Activated CD4-positive, alpha-beta memory T cell treated with anti-CD3 and anti-CD28 coated beads for 36 hours (primary cell): ENCODE measurements at regions not wholly inside any gene's neighbourhood (a gene's known extent, or its start where the extent isn't known, plus 50 kb on each side); places are given as distances from the start of the nearest gene placed in this dataset.
"Not testable (repeated sequence)": the region's sequence is repeated elsewhere in the genome, so short reads cannot be mapped to it uniquely, and the experiment has no call there.

ENCODE experiments used
- CTCF ChIA-PET: fragments of 350-600 bp; sonication (Branson Sonifier 250); formaldehyde crosslinking; loops from one replicate; lab custom pipeline; 2021; ENCODE audit warnings: antibody characterized with exemption, inconsistent platforms; lab: Charles Lee
- POLR2A ChIA-PET: fragments of 350-600 bp; sonication (Branson Sonifier 250); formaldehyde crosslinking; loops from one replicate; lab custom pipeline; 2021; ENCODE audit warnings: antibody characterized with exemption; lab: Charles Lee
- DNase-seq: peaks from one replicate; pipeline ENCODE4 v3.0.0-alpha.2; 2020
- H3K27ac Mint-ChIP-seq: one replicate; pipeline ENCODE4 v1.8.0; 2021; ENCODE audit warnings: mixed read lengths
- H3K27me3 Mint-ChIP-seq: one replicate; pipeline ENCODE4 v1.8.0; 2021; ENCODE audit warnings: mixed read lengths
- H3K36me3 Mint-ChIP-seq: one replicate; pipeline ENCODE4 v1.8.0; 2021; ENCODE audit warnings: mixed read lengths
- H3K4me1 Mint-ChIP-seq: one replicate; pipeline ENCODE4 v1.8.0; 2021; ENCODE audit warnings: low read depth, mixed read lengths
- H3K4me3 Mint-ChIP-seq: one replicate; pipeline ENCODE4 v1.8.0; 2021; ENCODE audit warnings: mild to moderate bottlenecking, mixed read lengths
- H3K9me3 Mint-ChIP-seq: one replicate; pipeline ENCODE4 v1.8.0; 2021; ENCODE audit warnings: mixed read lengths
- intact Hi-C: fragments of 100-400 bp; cut with micrococcal nuclease; formaldehyde crosslinking; loops from one replicate; pipeline ENCODE4 v1.15.1; 2023

- Mint-ChIP-seq H3K9me3 (peaks cover 20% of the 10 kb centered on the region), H3K4me3 (no peak overlapping the region), H3K36me3 (peaks cover 18% of the 10 kb centered on the region), H3K27ac (no peak overlapping the region), H3K27me3 (no peaks in the 10 kb centered on the region), H3K4me1 (peaks cover 26% of the 10 kb centered on the region)
- ChIA-PET CTCF (no interaction called here), POLR2A (no interaction called here)
- no peak for DNase-seq
- intact Hi-C loops: no loop called here
Measured at GRCh38 chr1:173354937-173355280, 122.2 kb upstream of the PRDX6 start.

- CTCF ChIA-PET: no interaction called here
Measured at GRCh38 chr1:173355281-173356031, 121.7 kb upstream of the PRDX6 start.

GRCh38 chr1:173356191-173356762 is 120.9 kb upstream of the PRDX6 start:
- DNase-seq: no peak
- no peak overlapping the region for H3K27ac Mint-ChIP-seq
- ChIA-PET POLR2A (no interaction called here), CTCF (no interaction called here)
- peaks cover 20% of the 10 kb centered on the region for H3K9me3 Mint-ChIP-seq
- no peaks in the 10 kb centered on the region for H3K27me3 Mint-ChIP-seq
- H3K4me3 Mint-ChIP-seq: no peak overlapping the region
- H3K36me3 Mint-ChIP-seq: peaks cover 18% of the 10 kb centered on the region
- intact Hi-C loops: no loop called here
- peaks cover 36% of the 10 kb centered on the region for H3K4me1 Mint-ChIP-seq

More at GRCh38 chr1:173355281-173356031, 121.7 kb upstream of the PRDX6 start:
- Mint-ChIP-seq H3K36me3 (peaks cover 18% of the 10 kb centered on the region), H3K27ac (no peak overlapping the region), H3K27me3 (no peaks in the 10 kb centered on the region), H3K4me1 (peaks cover 28% of the 10 kb centered on the region), H3K9me3 (peaks cover 20% of the 10 kb centered on the region), H3K4me3 (no peak overlapping the region)
- POLR2A ChIA-PET: no interaction called here
- DNase-seq: no peak
- intact Hi-C loops: no loop called here

DNA sequence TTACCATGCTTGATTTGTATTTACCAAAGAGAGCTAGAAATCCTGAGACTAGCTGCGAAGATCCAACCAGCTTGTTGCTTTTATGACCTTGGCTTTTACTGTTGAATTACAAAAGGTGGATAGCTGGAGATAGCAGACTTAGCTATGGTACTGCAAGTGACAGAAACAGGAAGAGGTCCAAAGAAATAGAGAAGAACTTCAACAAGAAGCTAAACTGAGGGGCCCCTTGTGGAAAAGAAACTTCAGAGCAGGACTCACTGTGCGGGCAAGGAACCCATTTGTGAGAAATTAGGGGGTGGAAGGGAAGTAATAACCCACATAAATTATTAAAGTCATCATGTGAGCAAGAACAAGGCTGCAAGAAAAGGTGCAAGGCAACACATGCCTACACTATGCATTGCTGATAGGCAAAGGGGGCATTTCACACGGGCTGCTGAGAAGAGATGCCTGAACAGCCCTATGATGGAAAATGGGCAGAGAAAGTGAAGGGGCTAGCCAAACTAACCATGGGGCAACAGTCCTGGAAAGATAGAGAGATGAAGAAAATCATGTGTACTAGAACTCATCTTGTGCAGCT is 116.6 kb upstream of the PRDX6 start:
- H3K4me3 Mint-ChIP-seq: no peak overlapping the region
- POLR2A ChIA-PET: no interaction called here
- intact Hi-C loops: no loop called here
- H3K4me1 Mint-ChIP-seq: peaks cover 27% of the 10 kb centered on the region
- H3K27me3 Mint-ChIP-seq: no peaks in the 10 kb centered on the region
- no peak overlapping the region for H3K27ac Mint-ChIP-seq
- no peaks in the 10 kb centered on the region for H3K9me3 Mint-ChIP-seq
- CTCF ChIA-PET: no interaction called here
- H3K36me3 Mint-ChIP-seq: no peaks in the 10 kb centered on the region
- no peak for DNase-seq

DNA sequence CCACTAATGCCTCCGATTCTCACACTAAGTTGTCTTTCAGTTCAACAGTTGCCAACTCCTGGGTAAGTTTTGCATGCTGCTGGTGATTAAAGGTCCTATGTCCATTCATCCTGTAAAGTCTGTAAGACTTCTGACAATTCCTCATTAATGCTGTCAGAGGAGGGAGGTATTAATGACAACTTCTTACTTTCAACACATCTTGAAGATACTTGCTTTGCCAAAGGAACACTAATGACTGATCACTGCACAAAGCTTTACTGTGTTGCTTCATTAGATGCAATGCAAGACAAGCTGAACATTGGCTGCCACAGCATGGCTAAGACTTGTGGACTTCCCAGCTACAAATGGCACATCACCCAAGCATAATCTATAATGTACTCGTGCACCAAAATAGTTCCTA is 114.6 kb upstream of the PRDX6 start:
- no peak for DNase-seq
- no peaks in the 10 kb centered on the region for H3K27me3 Mint-ChIP-seq
- no peak overlapping the region for H3K27ac Mint-ChIP-seq
- ChIA-PET POLR2A (no interaction called here), CTCF (no interaction called here)
- intact Hi-C loops: no loop called here
- H3K9me3 Mint-ChIP-seq: no peaks in the 10 kb centered on the region
- peaks cover 10% of the 10 kb centered on the region for H3K4me1 Mint-ChIP-seq
- H3K36me3 Mint-ChIP-seq: no peaks in the 10 kb centered on the region
- no peak overlapping the region for H3K4me3 Mint-ChIP-seq

- Mint-ChIP-seq H3K27ac (no peak overlapping the region), H3K9me3 (peaks cover 3% of the 10 kb centered on the region), H3K36me3 (peaks cover 2% of the 10 kb centered on the region), H3K4me3 (no peak overlapping the region), H3K27me3 (no peaks in the 10 kb centered on the region), H3K4me1 (peaks cover 10% of the 10 kb centered on the region)
- ChIA-PET CTCF (no interaction called here), POLR2A (no interaction called here)
- DNase-seq: no peak
- intact Hi-C loops: no loop called here
Measured at GRCh38 chr1:173364827-173365226, 112.3 kb upstream of the PRDX6 start.

DNA sequence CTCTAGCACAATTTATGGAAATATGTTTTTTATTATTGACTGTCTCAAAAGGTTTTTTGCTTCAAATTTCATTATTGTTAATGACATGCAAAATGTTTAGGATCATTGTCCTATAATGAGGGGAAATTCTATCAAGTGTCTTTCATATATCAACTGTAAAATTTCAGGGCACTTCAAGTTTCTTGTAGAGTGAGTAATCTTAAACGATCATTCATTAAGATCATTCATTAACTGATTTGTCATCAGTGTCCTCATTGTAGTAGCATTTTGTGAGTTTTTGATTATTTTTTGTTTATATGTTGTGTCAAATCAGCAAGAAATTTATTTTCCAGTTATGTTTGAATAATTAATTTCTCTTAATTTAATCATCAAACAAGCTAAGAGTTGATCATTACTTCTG is 111.8 kb upstream of the PRDX6 start:
- Mint-ChIP-seq H3K4me1 (peaks cover 9% of the 10 kb centered on the region), H3K27me3 (no peaks in the 10 kb centered on the region), H3K9me3 (peaks cover 3% of the 10 kb centered on the region), H3K27ac (no peak overlapping the region), H3K36me3 (peaks cover 2% of the 10 kb centered on the region), H3K4me3 (no peak overlapping the region)
- POLR2A ChIA-PET: no interaction called here
- CTCF ChIA-PET: no interaction called here
- intact Hi-C loops: no loop called here
- no peak for DNase-seq

DNA sequence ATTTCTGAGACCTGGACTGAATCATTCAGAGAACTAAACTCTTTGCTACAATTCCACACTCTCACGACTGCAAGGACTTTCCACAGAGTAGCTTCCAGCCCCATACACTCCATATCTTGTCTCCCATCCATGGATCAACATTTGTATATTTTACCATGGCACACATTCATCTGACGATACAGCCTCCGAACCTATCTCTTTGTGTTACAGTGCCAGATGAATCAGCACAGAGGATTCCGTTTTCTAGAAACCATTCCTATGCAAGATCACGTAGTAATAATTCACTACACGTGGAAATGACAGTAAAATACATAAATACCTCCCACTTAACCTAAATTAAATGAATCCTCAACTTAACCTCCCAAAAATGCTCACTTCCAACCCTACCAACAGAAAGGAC is 110.0 kb upstream of the PRDX6 start:
- ChIA-PET POLR2A (no interaction called here), CTCF (no interaction called here)
- no peak overlapping the region for H3K4me3 Mint-ChIP-seq
- intact Hi-C loops: no loop called here
- H3K36me3 Mint-ChIP-seq: peaks cover 2% of the 10 kb centered on the region
- DNase-seq: no peak
- peaks cover 3% of the 10 kb centered on the region for H3K9me3 Mint-ChIP-seq
- no peaks in the 10 kb centered on the region for H3K27me3 Mint-ChIP-seq
- no peak overlapping the region for H3K27ac Mint-ChIP-seq
- H3K4me1 Mint-ChIP-seq: no peaks in the 10 kb centered on the region

GRCh38 chr1:173370586-173370985 is 106.5 kb upstream of the PRDX6 start:
- H3K27ac Mint-ChIP-seq, CTCF ChIA-PET, DNase-seq, intact Hi-C loops, H3K36me3 Mint-ChIP-seq, POLR2A ChIA-PET, H3K4me3 Mint-ChIP-seq, H3K27me3 Mint-ChIP-seq, H3K4me1 Mint-ChIP-seq: not testable (repeated sequence)
- H3K9me3 Mint-ChIP-seq: peaks cover 11% of the 10 kb centered on the region

GRCh38 chr1:173376065-173376464 is 101.1 kb upstream of the PRDX6 start:
- POLR2A ChIA-PET, intact Hi-C loops, DNase-seq, H3K4me3 Mint-ChIP-seq, H3K4me1 Mint-ChIP-seq, H3K27me3 Mint-ChIP-seq, H3K27ac Mint-ChIP-seq, CTCF ChIA-PET: not testable (repeated sequence)
- Mint-ChIP-seq H3K36me3 (peaks cover 19% of the 10 kb centered on the region), H3K9me3 (peaks cover 22% of the 10 kb centered on the region)

DNA sequence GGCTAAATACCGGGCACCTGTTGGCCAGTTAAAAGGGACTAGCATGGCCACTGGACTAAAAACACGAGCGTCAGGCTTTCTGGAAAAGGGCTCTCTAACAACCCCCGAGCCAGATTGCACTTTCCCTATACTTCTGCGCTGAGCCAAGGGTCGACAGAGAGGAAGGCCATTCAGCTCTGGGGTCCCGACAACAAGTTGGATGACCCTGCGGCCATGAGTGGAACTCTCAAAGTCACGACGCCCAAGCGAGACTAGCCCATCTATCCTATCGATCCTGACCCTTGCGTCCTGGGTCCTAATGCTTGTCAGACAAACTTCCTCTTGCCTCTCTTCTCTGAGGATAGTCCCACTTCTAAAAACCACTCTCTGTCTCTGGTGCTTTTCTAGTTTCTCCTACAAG is 99.9 kb upstream of the PRDX6 start:
- intact Hi-C loops: no loop called here
- POLR2A ChIA-PET: no interaction called here
- no peak for DNase-seq

DNA sequence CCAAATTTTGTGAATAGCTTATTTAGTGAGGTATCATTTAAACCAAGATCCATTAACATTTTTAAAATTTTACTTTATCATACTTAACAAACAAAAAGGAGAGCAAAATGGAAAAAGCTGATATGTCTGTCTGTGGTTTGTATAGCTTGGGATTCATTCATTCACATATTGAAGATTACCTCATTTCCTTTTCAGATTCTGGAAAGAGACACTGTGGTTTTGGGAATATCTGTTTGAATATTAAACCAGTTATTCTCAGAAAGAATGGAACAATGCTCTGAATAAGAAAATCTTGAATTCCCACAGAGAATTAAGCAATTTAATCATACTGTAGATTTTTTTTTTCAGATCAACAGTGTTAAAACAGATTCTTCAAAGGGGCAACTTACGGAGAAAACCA is 93.8 kb upstream of the PRDX6 start:
- no peaks in the 10 kb centered on the region for H3K4me1 Mint-ChIP-seq
- H3K27ac Mint-ChIP-seq: no peak overlapping the region
- H3K9me3 Mint-ChIP-seq: no peaks in the 10 kb centered on the region
- DNase-seq: no peak
- H3K36me3 Mint-ChIP-seq: peaks cover 2% of the 10 kb centered on the region
- H3K4me3 Mint-ChIP-seq: no peak overlapping the region
- intact Hi-C loops: no loop called here
- no peaks in the 10 kb centered on the region for H3K27me3 Mint-ChIP-seq
- POLR2A ChIA-PET: no interaction called here
- CTCF ChIA-PET: interaction anchor here (1.1 kb wide), 1 partner anchor 37 kb away, joined by 6 read pairs; no protein-coding TSS in a partner anchor

More for the DNA sequence above, 99.9 kb upstream of the PRDX6 start:
- peaks cover 19% of the 10 kb centered on the region for H3K36me3 Mint-ChIP-seq
- CTCF ChIA-PET: interaction anchor here (0.6 kb wide), 1 partner anchor 299 kb away, joined by 3 read pairs; no protein-coding TSS in a partner anchor
- peaks cover 22% of the 10 kb centered on the region for H3K9me3 Mint-ChIP-seq
- H3K4me3 Mint-ChIP-seq: no peak overlapping the region
- no peaks in the 10 kb centered on the region for H3K27me3 Mint-ChIP-seq
- no peak overlapping the region for H3K27ac Mint-ChIP-seq
- no peaks in the 10 kb centered on the region for H3K4me1 Mint-ChIP-seq

DNA sequence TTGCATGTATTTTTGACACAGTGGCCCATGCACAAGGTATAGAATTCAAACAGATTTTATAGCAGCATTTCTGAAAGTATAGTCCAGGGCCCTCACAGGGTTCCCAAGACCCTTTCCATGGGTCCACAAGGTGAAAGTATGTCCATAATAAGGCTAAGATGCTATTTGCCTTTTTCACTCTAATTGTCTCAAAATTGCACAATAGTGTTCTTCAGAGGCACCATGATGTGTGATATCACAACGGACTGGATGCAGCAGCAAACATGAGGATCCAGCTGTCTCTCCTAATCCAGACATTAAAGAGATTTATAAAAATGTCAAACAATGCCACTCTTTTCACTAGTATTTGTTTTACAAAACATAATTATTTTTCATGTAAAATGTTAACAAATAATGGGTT is 88.8 kb upstream of the PRDX6 start:
- H3K4me1 Mint-ChIP-seq: no peaks in the 10 kb centered on the region
- ChIA-PET POLR2A (no interaction called here), CTCF (no interaction called here)
- no peaks in the 10 kb centered on the region for H3K27me3 Mint-ChIP-seq
- H3K4me3 Mint-ChIP-seq: no peak overlapping the region
- no peak for DNase-seq
- intact Hi-C loops: no loop called here
- H3K36me3 Mint-ChIP-seq: no peaks in the 10 kb centered on the region
- no peak overlapping the region for H3K27ac Mint-ChIP-seq
- H3K9me3 Mint-ChIP-seq: no peaks in the 10 kb centered on the region
